DMS53 treated with DMSO at 0.1 percent for 48 hours (cell line): ENCODE measurements at regions not wholly inside any gene's neighbourhood (a gene's known extent, or its start where the extent isn't known, plus 50 kb on each side); places are given as distances from the start of the nearest gene placed in this dataset.
"Not testable (repeated sequence)": the region's sequence is repeated elsewhere in the genome, so short reads cannot be mapped to it uniquely, and the experiment has no call there.

Source experiments
- DNase-seq: peaks from one replicate; lab custom pipeline; 2025; ENCODE audit not compliant: unreplicated experiment; lab: John Stamatoyannopoulos, UW

- DNase-seq = no peak
These were observed 249.2 kb upstream of the CCNH start for GRCh38 chr5:87661784-87662566.

GRCh38 chr5:87653242-87653641, 240.5 kb upstream of the CCNH start:
- no peak for DNase-seq

- no peak for DNase-seq
These were observed 237.6 kb upstream of the CCNH start for GRCh38 chr5:87650284-87650683.

- no peak for DNase-seq
These were observed 236.7 kb upstream of the CCNH start for GRCh38 chr5:87649455-87649854.

- no peak for DNase-seq
These were observed 232.5 kb upstream of the CCNH start for GRCh38 chr5:87645224-87645623.

- DNase-seq = no peak
These were observed 228.2 kb upstream of the CCNH start for GRCh38 chr5:87640902-87641301.

- no peak for DNase-seq
These were observed 214.6 kb upstream of the CCNH start for GRCh38 chr5:87627363-87627762.

GRCh38 chr5:87608385-87608784, 195.7 kb upstream of the CCNH start:
- no peak for DNase-seq

GRCh38 chr5:87605663-87606062, 192.9 kb upstream of the CCNH start:
- DNase-seq = no peak

GRCh38 chr5:87599778-87600177, 187.0 kb upstream of the CCNH start:
- no peak for DNase-seq

GRCh38 chr5:87598460-87598859, 185.7 kb upstream of the CCNH start:
- DNase-seq = no peak

GRCh38 chr5:87594566-87594965, 181.8 kb upstream of the CCNH start:
- DNase-seq = no peak

GRCh38 chr5:87589587-87589986, 176.9 kb upstream of the CCNH start:
- no peak for DNase-seq

- DNase-seq = no peak
These were observed 175.6 kb upstream of the CCNH start for GRCh38 chr5:87588316-87588715.

- not testable (repeated sequence) for DNase-seq
These were observed 171.0 kb upstream of the CCNH start for GRCh38 chr5:87583704-87584103.

- DNase-seq = no peak
These were observed 169.4 kb upstream of the CCNH start for GRCh38 chr5:87582149-87582548.

- DNase-seq = no peak
These were observed 168.9 kb upstream of the CCNH start for GRCh38 chr5:87581661-87582060.

- DNase-seq = no peak
These were observed 166.9 kb upstream of the CCNH start for GRCh38 chr5:87579678-87580077.

GRCh38 chr5:87576867-87577266, 164.1 kb upstream of the CCNH start:
- no peak for DNase-seq

- DNase-seq = not testable (repeated sequence)
These were observed 163.6 kb upstream of the CCNH start for GRCh38 chr5:87576306-87576705.

- no peak for DNase-seq
These were observed 161.4 kb upstream of the CCNH start for GRCh38 chr5:87574106-87574505.

GRCh38 chr5:87572611-87573010, 159.9 kb upstream of the CCNH start:
- DNase-seq = no peak

- no peak for DNase-seq
These were observed 159.4 kb upstream of the CCNH start for GRCh38 chr5:87572090-87572489.
